HG03175 (cell line): ENCODE measurements at regions not wholly inside any gene's neighbourhood (a gene's known extent, or its start where the extent isn't known, plus 50 kb on each side); places are given as distances from the start of the nearest gene placed in this dataset.

ENCODE experiments used
- ATAC-seq: cut with Tn5 transposase; IDR thresholded peaks from one replicate; pipeline ENCODE4 v1.9.1; 2021; ENCODE audit warnings: mild to moderate bottlenecking, moderate library complexity; ENCODE audit not compliant: unreplicated experiment

DNA sequence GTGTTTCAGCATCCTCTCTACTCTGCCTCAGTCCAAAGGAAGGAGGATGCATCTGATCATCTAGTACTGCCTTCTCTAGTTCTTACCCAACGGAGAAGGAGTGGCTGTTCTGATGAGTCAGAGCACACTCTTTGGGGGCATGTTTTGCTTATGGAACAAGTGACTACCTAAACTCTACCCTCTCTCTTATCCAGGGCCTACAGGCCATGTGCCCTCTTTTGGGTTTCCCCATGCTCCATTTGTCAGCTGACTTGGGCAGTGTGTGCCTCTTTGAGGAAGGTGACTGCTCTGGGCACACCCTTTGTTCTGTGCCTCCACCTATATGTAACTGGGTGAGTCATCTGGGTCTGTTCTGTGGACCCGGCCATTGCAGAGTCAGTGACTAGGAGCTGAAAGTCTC lies 89.6 kb upstream of the BNC2 start:
- no peak for ATAC-seq

DNA sequence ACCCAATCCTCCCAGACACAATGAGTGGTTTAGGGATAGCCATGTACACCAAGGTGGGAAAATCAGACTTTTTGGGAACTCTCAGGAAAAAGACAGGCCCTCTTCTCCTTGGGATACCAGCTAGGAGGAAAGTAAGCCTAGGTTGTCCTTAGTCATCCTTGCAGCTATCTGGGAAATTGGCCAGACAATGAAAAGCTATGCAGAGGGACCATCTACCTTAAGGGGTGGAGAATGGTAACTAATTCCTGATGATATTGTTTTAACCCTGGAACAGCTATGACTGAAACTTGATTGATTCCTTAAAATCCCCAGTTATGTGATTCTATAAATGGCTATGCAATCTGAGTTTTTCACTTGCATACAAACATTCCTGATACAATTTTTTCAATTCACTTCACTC lies 88.9 kb upstream of the BNC2 start:
- ATAC-seq: no peak

DNA sequence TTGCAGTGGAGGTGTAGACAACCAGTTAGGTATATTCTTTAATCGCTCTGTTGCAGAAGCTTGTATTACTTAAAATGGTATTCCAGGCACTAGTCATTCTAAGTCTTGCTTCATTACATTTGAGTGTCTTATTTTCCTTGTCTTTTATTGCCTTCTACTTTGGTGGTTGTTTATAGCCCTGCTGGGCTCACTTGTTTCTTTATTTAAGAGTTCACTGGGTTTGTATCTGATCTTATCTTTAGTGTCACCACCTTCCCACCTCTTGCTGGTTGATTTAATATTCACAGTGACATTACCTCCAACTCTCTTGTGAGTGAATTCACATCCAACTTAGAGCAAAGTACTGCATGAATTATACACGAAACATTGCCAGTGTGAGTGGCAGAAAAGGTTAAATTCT lies 83.6 kb upstream of the BNC2 start:
- ATAC-seq: no peak

DNA sequence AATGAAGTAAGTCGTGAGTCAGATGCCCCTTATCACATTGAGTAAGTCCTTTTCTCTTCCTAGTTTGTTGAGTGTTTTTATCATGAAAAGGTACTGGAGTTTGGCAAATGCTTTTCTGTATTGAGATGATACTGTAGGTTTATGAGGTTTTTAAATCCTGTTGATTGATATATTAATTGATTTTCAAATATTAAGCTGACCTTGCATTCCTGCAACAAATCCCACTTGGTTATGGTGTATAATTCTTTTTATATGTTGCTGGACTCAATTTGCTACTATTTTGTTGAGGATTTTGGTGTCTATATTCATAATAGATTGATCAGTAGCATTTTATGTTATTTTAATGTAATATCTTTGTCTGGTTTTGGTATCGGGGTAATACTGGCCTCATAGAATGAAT lies 81.0 kb upstream of the BNC2 start:
- no peak for ATAC-seq

DNA sequence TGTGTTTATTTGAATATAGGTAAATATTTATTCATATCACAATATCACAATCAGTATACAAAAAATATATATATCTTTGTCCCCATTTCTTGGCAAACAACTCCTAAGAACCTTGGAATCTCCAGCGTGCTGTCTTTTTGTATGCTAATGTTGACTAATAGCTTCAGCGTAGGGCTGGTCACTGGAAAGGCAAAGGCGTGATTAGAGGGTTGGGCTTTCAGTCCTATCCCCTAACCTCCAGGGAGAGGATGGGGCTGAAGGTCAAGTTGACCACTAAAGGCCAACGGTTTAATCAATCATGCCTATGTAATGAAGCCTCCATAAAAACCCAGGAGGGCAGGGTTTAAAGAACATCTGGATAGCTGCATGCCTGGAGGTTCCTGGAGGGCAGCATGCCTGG lies 79.6 kb upstream of the BNC2 start:
- no peak for ATAC-seq

DNA sequence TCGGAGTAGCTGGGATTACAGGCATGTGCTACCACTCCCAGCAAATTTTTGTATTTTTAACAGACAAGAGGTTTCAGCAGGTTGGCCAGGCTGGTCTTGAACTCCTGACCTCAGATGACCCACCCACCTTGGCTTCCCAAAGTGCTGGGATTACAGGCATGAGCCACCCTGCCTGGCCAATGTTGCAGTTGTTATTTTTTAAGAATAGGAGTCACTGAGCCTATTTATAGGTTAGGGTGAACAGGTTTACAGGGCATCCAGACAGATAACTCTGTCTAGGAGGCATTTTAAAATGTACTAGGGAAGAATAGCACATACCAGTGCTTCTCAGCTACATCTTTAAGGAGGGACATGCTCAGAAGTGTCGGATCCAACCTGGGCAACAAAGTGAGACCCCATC lies 60.1 kb upstream of the BNC2 start:
- ATAC-seq: no peak

DNA sequence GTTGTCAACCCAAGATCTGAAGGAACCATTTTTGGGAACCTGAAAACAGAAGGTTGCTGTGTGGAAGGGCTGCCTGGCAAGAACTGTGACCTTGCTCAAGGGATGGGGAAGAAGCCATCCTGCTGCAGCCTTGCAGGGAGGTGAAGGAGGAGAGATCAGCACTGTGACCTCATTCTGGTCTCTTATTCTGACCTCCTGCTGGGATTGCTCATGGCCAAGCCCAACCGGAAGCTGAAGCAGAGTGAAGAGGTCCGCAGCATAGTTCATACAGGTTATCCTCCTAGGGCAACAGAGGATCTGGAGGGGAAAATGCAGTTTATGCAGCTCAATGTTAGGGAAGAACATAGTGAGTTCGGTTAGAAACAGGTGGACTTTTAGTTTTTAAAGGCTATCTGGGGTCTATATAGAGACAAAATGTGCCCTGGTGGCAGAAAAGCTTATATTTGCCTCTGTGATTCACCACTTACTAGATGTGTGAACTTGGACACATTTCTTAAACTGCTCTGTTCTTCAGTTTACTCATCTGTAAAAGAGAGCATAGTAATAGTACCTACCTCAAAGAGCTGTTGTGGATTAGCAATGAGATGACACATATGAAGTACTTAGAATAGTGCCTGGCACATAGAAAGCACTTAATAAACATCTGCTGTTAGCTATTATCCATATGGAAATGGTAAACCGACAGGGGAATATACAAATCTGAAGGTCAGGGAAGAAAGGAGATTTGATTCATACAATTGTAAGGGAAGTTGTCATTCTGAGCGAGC lies 57.9 kb upstream of the BNC2 start:
- no peak for ATAC-seq

DNA sequence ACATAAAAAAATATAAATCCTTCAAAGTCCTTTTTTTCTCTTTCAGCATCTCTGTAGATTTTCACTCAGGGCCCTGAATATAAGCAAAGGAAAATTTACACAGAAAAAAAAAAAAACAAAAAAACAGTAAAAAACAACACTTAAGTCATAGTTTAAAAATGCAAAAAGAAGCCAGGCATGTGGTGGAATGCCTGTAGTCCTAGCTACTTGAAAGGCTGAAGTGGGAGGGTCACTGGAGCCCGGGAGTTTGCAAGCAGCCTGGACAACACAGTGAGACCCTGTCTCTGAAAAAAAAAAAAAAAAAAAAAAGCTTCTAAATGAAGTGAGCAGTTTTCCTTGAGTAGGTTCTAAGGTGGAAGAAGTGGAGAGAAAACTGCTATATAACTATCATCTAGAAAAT lies 55.0 kb upstream of the BNC2 start:
- no peak for ATAC-seq

DNA sequence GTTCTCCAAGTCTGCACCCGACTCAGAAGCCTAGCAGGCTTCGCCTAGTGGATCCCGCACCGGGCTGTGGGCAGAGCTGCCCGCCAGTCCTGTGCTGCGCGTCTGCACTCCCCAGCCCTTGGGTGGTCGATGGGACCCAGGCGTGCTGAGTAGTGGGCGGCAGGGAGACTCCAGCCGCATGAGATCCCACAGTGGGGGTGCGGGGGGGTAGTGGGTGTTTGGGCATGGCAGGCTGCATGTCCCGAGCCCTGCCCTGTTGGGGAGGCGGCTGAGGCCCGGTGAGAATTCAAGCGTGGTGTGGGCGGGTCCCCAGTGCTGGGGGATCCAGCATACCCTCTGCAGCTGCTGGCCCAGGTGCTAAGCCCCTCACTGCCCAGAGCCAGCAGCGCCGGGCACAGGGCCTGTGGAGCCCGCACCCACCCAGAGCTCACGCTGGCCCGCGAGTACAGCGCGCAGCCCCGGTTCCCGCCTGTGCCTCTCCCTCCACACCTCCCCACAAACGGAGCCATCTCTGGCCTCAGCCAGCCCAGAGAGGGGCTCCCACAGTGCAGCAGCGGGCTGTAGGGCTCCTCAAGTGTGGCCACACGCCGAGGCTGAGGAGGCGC lies 53.9 kb upstream of the BNC2 start:
- ATAC-seq: no peak

DNA sequence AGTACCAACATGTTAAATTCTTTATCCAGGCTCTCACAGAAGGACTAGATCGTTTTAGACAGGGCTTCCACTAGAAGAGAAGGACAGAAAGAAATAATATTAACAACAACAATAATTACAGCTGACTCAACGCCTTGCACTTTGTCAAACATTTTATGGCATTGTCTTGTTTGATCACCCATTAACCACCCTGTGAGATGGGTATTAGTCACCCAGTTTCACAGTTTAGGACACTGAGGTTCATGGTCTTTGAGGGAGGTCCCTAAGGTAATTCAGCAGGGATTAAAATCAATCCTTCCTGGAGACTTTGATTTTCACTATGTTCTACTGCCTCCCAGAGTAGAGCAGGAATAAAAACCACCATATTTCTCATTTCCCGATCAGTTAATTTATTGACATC lies 51.4 kb upstream of the BNC2 start:
- ATAC-seq: no peak
